ENCODE measurements at regions not wholly inside any gene's neighbourhood (a gene's known extent, or its start where the extent isn't known, plus 50 kb on each side); places are given as distances from the start of the nearest gene placed in this dataset.

GRCh38 chr5:82351754-82352145 lies 73.6 kb upstream of the RPS23 start (continued):
- no peak for TF ChIP-seq ELK1 (CRISPR knock-in tag; IDR thresholded peaks at IDR 0.05)
- peak; percentile 88 for TF ChIP-seq ZNF316 (IDR thresholded peaks at IDR 0.05)
- 0 out of 2 replicates have a peak, but pooled peaks have one; percentile 29 for TF ChIP-seq CHAMP1 (IDR thresholded peaks at IDR 0.05)
- no peak for TF ChIP-seq IRF2 (CRISPR knock-in tag; IDR thresholded peaks at IDR 0.05)
- TF ChIP-seq THRAP3 (IDR thresholded peaks at IDR 0.05; ENCODE audit: borderline replicate concordance): no peak
- TF ChIP-seq CTCF (IDR thresholded peaks at IDR 0.05 in 2 of 3, conservative IDR thresholded peaks at IDR 0.05 in 1 of 3; ENCODE audit: insufficient read depth in 2 of 3, low read depth in 1 of 3, low read length in 3 of 3): peak; percentile 54 to 80 (median 76); a peak in 5 of 6 replicates
- TF ChIP-seq TCF7 (IDR thresholded peaks at IDR 0.05; ENCODE audit: borderline replicate concordance): no peak
- peak; percentile 76 for TF ChIP-seq MAFG (tag; conservative IDR thresholded peaks at IDR 0.05)
- TF ChIP-seq MAFF (IDR thresholded peaks at IDR 0.05; ENCODE audit: low read length): peak; percentile 27; the same call in 1 of the 2 replicates
- peak; percentile 73 for TF ChIP-seq REST (IDR thresholded peaks at IDR 0.05; ENCODE audit: borderline replicate concordance)
- no peak for TF ChIP-seq REST (CRISPR knock-in tag; IDR thresholded peaks at IDR 0.05; ENCODE audit: low read depth)
- TF ChIP-seq ELF2 (CRISPR knock-in tag; IDR thresholded peaks at IDR 0.05): 0 out of 2 replicates have a peak, but pooled peaks have one; percentile 25
- TF ChIP-seq STAG1 (CRISPR knock-in tag; IDR thresholded peaks at IDR 0.05; ENCODE audit: borderline replicate concordance): peak; percentile 21; the same call in 1 of the 2 replicates
- TF ChIP-seq CHD2 (IDR thresholded peaks at IDR 0.05; ENCODE audit: low read depth, low read length): no peak
- no peak for TF ChIP-seq LEF1 (IDR thresholded peaks at IDR 0.05)
- no peak for TF ChIP-seq SMARCA5 (IDR thresholded peaks at IDR 0.05)
- TF ChIP-seq CC2D1A (IDR thresholded peaks at IDR 0.05): peak; percentile 48; the same call in 1 of the 2 replicates
